Kidney (tissue), 13 donors: ENCODE measurements at regions not wholly inside any gene's neighbourhood (a gene's known extent, or its start where the extent isn't known, plus 50 kb on each side); places are given as distances from the start of the nearest gene placed in this dataset.
A peak's percentile ranks its signal among the peaks of the same experiment; 100 is the strongest.

Experiments
- DNase-seq, 5 donors: peaks; one replicate each; pipeline ENCODE4 v3.0.0-alpha.2; 2013 to 2020
- FAIRE-seq: peaks from 2 replicates; lab custom pipeline; 2012; peaks lifted over from hg19 to GRCh38; lab: Jason Lieb, UNC
- H3K27ac ChIP-seq, 2 donors: one replicate each; pipeline ENCODE4 v1.7.0; 2013; ENCODE audit warnings: low read depth in 2 of 2, low read length in 2 of 2, inconsistent platforms in 1 of 2
- H3K27me3 ChIP-seq: one replicate; pipeline ENCODE4 v1.7.1; 2013; ENCODE audit warnings: low read length, inconsistent platforms; ENCODE audit not compliant: control insufficient read depth, insufficient read depth
- H3K36me3 ChIP-seq, 3 donors: one replicate each; pipeline versions ENCODE4 v1.7.0 to v1.7.1; 2013; ENCODE audit warnings: low read length in 3 of 3, control low read depth in 1 of 3, inconsistent platforms in 1 of 3; ENCODE audit not compliant: insufficient read depth in 3 of 3, control insufficient read depth in 2 of 3
- H3K4me1 ChIP-seq, 3 donors: one replicate each; pipeline versions ENCODE4 v1.7.0 to v1.7.1; 2013; ENCODE audit warnings: low read length in 3 of 3, inconsistent platforms in 1 of 3, low read depth in 1 of 3; ENCODE audit not compliant: control insufficient read depth in 2 of 3, insufficient read depth in 2 of 3
- H3K4me3 ChIP-seq, 3 donors: one replicate each; pipeline versions ENCODE4 v1.7.0 to v1.8.1; 2013; ENCODE audit warnings: low read length in 3 of 3, control low read depth in 1 of 3, inconsistent platforms in 1 of 3
- H3K9ac ChIP-seq, 3 donors: one replicate each; pipeline versions ENCODE4 v1.7.0 to v1.7.1; 2013; ENCODE audit warnings: low read length in 3 of 3, control low read depth in 1 of 3, inconsistent platforms in 1 of 3
- H3K9me3 ChIP-seq, 3 donors: one replicate each; pipeline versions ENCODE4 v1.7.0 to v1.7.1; 2013; ENCODE audit warnings: low read length in 3 of 3, control low read depth in 1 of 3, inconsistent platforms in 1 of 3; ENCODE audit not compliant: control insufficient read depth in 2 of 3, insufficient read depth in 1 of 3
- intact Hi-C: fragments of 100-400 bp; cut with DNase I; formaldehyde crosslinking; loops from one replicate; pipeline ENCODE4 v1.11.1; 2022
- TF ChIP-seq, protein P1 (sequence below): IDR thresholded peaks from 3 replicates; pipeline ENCODE4 v1.5.1; 2012; ENCODE audit warnings: mild to moderate bottlenecking, moderate library complexity, borderline replicate concordance; ENCODE audit not compliant: insufficient read depth; ENCODE audit errors: extremely low read depth
- donor health status: control.
- donor health status: control.
- donor health status: control.
- donor health status: control.
- donor health status: control.
- donor health status: DM: yes; HTN: yes; CAD: no.
- donor health status: Normal renal cell carcinoma (clear cell type).

DNA sequence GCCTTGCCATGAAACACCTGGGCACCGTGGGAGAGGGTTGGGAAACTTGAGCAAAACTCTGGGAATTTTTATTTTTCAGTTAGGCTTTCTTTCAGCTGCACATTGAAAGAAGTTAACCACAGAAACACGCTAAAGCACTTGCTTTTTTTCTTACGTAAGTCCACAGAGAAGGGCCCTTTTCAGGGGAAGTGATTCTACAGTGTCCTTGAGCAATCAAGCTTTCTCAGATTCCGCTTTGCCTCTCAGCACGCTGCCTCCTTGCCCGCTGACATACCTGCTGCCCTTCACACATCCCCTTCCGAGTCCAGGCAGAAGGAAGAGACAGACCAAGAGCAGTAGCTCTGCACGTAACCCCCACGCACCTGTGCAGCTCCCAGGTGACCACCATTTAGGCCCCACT lies 135.5 kb upstream of the MYT1L start:
- FAIRE-seq (no peak), DNase-seq (no peak)
- no peaks in the 10 kb centered on the region for H3K9me3 ChIP-seq
- no peak overlapping the region for H3K27ac ChIP-seq
- H3K4me1 ChIP-seq = no peaks in the 10 kb centered on the region
- intact Hi-C loops = no loop called here
- H3K9ac ChIP-seq = no peak overlapping the region
- no peaks in the 10 kb centered on the region for H3K27me3 ChIP-seq
- no peak overlapping the region for H3K4me3 ChIP-seq
- TF ChIP-seq, protein P1, sequence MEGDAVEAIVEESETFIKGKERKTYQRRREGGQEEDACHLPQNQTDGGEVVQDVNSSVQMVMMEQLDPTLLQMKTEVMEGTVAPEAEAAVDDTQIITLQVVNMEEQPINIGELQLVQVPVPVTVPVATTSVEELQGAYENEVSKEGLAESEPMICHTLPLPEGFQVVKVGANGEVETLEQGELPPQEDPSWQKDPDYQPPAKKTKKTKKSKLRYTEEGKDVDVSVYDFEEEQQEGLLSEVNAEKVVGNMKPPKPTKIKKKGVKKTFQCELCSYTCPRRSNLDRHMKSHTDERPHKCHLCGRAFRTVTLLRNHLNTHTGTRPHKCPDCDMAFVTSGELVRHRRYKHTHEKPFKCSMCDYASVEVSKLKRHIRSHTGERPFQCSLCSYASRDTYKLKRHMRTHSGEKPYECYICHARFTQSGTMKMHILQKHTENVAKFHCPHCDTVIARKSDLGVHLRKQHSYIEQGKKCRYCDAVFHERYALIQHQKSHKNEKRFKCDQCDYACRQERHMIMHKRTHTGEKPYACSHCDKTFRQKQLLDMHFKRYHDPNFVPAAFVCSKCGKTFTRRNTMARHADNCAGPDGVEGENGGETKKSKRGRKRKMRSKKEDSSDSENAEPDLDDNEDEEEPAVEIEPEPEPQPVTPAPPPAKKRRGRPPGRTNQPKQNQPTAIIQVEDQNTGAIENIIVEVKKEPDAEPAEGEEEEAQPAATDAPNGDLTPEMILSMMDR = no peak
- no peaks in the 10 kb centered on the region for H3K36me3 ChIP-seq

DNA sequence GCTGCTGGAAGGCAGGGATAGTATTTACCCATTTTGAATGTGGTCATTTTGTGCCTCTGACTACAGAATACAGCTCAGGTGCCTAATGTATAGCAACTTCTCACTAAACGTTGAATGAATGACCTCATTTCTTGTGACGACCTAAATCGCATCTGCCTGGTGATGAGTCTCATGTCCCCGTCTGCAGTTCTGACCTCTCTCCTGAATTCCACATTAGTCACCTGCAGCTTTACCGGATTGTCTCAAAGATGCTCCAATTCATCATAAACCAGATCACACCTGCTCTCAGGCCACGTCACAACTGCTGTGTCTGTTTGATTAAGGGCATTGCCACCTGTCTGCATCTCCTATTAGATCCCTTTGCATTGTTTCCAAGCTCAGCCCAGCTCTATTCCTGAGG lies 133.6 kb upstream of the MYT1L start:
- H3K27ac ChIP-seq = no peak overlapping the region
- DNase-seq (no peak), FAIRE-seq (no peak)
- H3K4me1 ChIP-seq = no peaks in the 10 kb centered on the region
- H3K9me3 ChIP-seq = no peaks in the 10 kb centered on the region
- TF ChIP-seq, protein P1 = no peak
- H3K4me3 ChIP-seq = no peak overlapping the region
- no peaks in the 10 kb centered on the region for H3K36me3 ChIP-seq
- no peaks in the 10 kb centered on the region for H3K27me3 ChIP-seq
- no peak overlapping the region for H3K9ac ChIP-seq
- intact Hi-C loops = no loop called here

DNA sequence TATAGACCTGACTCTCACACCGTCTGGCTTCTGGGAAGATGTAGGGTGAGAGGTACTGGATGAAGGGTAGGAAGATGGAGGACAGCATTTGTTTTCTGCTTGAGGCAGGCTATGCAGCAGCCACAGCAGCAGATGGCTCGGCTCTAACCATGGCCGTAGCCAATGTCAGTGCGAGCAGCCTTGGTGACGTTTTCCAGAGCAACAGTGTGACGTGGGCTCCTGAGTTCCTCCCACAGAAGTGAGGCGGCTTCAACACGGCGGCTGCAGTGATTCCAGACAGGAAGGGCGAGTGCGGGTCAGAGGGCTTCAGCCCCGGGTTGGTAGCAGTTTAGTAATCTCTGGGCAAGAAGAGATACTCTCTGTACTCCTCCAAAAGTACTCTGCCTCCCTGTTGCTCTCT lies 133.0 kb upstream of the MYT1L start:
- intact Hi-C loops = no loop called here
- no peak overlapping the region for H3K27ac ChIP-seq
- H3K36me3 ChIP-seq = no peaks in the 10 kb centered on the region
- H3K9ac ChIP-seq = no peak overlapping the region
- no peak overlapping the region for H3K4me3 ChIP-seq
- DNase-seq (peak in 4 of 5 donors; percentile 33 to 66 (median 54)), FAIRE-seq (no peak)
- TF ChIP-seq, protein P1 = no peak
- no peaks in the 10 kb centered on the region for H3K4me1 ChIP-seq
- H3K27me3 ChIP-seq = no peaks in the 10 kb centered on the region
- H3K9me3 ChIP-seq = no peaks in the 10 kb centered on the region

DNA sequence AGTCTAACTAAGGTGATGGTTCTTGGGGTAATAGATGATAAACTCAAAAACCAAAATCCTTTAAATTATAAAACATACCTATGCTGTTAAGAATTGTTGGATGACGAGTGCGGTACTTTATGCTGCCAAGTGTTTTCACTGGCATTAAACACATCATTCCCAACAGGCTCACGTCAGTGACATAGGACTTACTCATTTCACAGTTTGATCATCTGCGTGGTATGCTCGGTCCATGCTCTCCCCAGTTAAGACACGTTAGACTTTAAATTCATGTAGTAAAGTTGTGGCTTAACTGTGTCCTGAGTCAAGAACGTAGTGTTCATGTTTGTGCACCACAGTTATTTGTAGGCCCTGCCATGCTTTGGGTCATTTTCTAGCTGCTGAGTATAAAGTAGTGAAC lies 125.6 kb upstream of the MYT1L start:
- Histone ChIP-seq H3K27me3 (no peaks in the 10 kb centered on the region), H3K27ac (no peak overlapping the region), H3K9ac (no peak overlapping the region), H3K36me3 (no peaks in the 10 kb centered on the region), H3K9me3 (no peaks in the 10 kb centered on the region), H3K4me1 (no peaks in the 10 kb centered on the region), H3K4me3 (no peak overlapping the region)
- no peak for FAIRE-seq
- intact Hi-C loops = no loop called here
- DNase-seq = no peak
- TF ChIP-seq, protein P1 = no peak
